ENCODE measurements at regions not wholly inside any gene's neighbourhood (a gene's known extent, or its start where the extent isn't known, plus 50 kb on each side); places are given as distances from the start of the nearest gene placed in this dataset.

DNA sequence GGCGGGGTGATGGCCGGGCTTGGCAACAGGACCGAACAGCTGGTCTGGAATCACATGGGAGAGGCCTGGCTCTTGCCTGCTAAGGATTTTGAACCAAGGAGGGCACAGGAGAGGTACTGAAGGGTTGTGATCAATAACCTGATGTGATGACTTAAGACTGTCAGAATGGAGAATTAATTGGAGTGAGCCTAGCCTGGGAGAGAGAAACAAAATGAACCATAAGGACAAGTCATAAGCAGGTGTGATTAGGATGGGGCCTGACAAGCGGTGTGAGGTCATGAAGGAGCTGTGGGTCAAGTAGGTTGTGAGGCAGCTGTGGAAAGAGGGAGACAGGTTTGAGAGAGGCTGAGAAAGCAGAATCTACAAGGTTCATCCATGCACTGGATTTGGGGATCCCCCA is 104.6 kb downstream of the MED10 start:
- Histone ChIP-seq H3K27ac (ENCODE audit: low read depth, low read length) (no peak overlapping the region), H3K9ac (ENCODE audit: extremely low read depth, low read length, poor library complexity, severe bottlenecking) (no peak overlapping the region), H3K4me1 (ENCODE audit: control insufficient read depth, insufficient read depth, low read length) (no peaks in the 10 kb centered on the region), H3K36me3 (ENCODE audit: control insufficient read depth, insufficient read depth, low read length) (no peaks in the 10 kb centered on the region), H3K4me3 (ENCODE audit: low read length) (no peak overlapping the region), H3K9me3 (ENCODE audit: control insufficient read depth, low read length) (no peaks in the 10 kb centered on the region), H3K27me3 (ENCODE audit: control insufficient read depth, insufficient read depth, low read length, poor library complexity, severe bottlenecking) (no peaks in the 10 kb centered on the region)
- H3K27me3 Mint-ChIP-seq (ENCODE audit: insufficient read depth) = peaks cover 11% of the 10 kb centered on the region
- DNase-seq = no peak
- H3K36me3 Mint-ChIP-seq (ENCODE audit: low read depth) = no peaks in the 10 kb centered on the region
- TF ChIP-seq, protein P1, sequence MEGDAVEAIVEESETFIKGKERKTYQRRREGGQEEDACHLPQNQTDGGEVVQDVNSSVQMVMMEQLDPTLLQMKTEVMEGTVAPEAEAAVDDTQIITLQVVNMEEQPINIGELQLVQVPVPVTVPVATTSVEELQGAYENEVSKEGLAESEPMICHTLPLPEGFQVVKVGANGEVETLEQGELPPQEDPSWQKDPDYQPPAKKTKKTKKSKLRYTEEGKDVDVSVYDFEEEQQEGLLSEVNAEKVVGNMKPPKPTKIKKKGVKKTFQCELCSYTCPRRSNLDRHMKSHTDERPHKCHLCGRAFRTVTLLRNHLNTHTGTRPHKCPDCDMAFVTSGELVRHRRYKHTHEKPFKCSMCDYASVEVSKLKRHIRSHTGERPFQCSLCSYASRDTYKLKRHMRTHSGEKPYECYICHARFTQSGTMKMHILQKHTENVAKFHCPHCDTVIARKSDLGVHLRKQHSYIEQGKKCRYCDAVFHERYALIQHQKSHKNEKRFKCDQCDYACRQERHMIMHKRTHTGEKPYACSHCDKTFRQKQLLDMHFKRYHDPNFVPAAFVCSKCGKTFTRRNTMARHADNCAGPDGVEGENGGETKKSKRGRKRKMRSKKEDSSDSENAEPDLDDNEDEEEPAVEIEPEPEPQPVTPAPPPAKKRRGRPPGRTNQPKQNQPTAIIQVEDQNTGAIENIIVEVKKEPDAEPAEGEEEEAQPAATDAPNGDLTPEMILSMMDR (conservative IDR thresholded peaks at IDR 0.05) = no peak
- H3K4me3 Mint-ChIP-seq = no peak overlapping the region
- no peaks in the 10 kb centered on the region for H3K4me1 Mint-ChIP-seq
- H3K9me3 Mint-ChIP-seq = no peaks in the 10 kb centered on the region
- H3K27ac Mint-ChIP-seq = no peak overlapping the region
- 78 to 81% methylated on average over 4 of the region's 4 CpGs for WGBS, 2 experiments (ENCODE audit: insufficient coverage in 1 of 2, insufficient read length in 1 of 2)

DNA sequence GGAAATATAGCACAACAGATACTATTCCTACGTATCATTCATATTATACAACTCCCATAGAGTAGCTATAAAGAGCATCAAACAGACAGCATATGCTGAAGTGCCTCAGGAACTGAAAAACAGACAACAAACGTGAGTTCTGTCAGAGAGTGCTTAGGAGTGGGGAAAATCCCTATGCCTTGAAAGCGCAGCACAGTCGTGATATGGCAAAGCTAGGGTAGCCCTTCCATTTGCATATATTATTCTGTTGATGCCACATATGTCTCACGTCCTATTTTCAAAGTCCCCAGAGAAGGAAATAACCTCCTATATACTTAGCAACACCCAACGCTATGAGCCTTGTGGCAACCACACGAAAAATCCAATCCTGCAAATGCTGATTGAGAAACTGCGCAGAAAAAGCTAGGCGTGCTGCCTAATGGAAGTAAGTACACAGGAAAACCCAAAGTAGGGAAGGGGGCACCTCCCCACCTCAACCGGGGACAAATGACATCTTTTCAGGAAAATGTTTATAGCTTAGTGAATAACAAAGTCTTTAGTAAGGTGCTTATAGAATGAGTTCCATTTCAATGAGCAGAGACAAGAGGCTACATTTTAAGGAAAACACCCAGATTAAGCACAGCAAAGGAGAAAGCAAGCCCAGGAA is 105.1 kb downstream of the MED10 start:
- Mint-ChIP-seq H3K27ac (no peak overlapping the region), H3K4me3 (no peak overlapping the region), H3K9me3 (no peaks in the 10 kb centered on the region), H3K36me3 (ENCODE audit: low read depth) (no peaks in the 10 kb centered on the region), H3K4me1 (no peaks in the 10 kb centered on the region), H3K27me3 (ENCODE audit: insufficient read depth) (peaks cover 9% of the 10 kb centered on the region)
- no peaks in the 10 kb centered on the region for H3K36me3 ChIP-seq (ENCODE audit: control insufficient read depth, insufficient read depth, low read length)
- no peak overlapping the region for H3K9ac ChIP-seq (ENCODE audit: extremely low read depth, low read length, poor library complexity, severe bottlenecking)
- H3K27me3 ChIP-seq (ENCODE audit: control insufficient read depth, insufficient read depth, low read length, poor library complexity, severe bottlenecking) = no peaks in the 10 kb centered on the region
- H3K27ac ChIP-seq (ENCODE audit: low read depth, low read length) = no peak overlapping the region
- H3K4me3 ChIP-seq (ENCODE audit: low read length) = no peak overlapping the region
- WGBS, 2 experiments (ENCODE audit: insufficient coverage in 1 of 2, insufficient read length in 1 of 2) = 86 to 92% methylated on average over 6 to 10 of the region's 10 CpGs
- H3K4me1 ChIP-seq (ENCODE audit: control insufficient read depth, insufficient read depth, low read length) = no peaks in the 10 kb centered on the region
- no peak for DNase-seq
- TF ChIP-seq, protein P1 (conservative IDR thresholded peaks at IDR 0.05) = no peak
- no peaks in the 10 kb centered on the region for H3K9me3 ChIP-seq (ENCODE audit: control insufficient read depth, low read length)

DNA sequence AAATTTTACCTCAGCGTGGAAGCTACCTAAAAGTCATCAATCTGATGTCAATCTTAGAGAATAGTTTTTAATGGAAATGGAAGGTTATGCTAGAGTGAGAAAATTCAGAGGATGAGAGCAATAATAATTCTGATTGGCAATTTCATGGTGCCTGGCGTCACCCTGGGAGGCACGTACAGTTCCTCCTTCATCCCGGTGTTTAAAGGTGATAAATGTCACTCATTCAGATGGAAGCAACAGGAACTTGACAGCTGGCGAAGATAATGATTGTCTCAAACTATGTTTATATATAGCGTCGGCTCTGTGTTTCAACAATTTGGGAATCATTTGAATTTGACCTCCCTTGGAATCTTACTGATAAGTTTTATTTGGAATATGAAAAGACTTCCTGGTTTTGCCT is 108.4 kb downstream of the MED10 start:
- no peak overlapping the region for H3K4me3 Mint-ChIP-seq
- H3K4me1 ChIP-seq (ENCODE audit: control insufficient read depth, insufficient read depth, low read length) = no peaks in the 10 kb centered on the region
- no peaks in the 10 kb centered on the region for H3K4me1 Mint-ChIP-seq
- no peaks in the 10 kb centered on the region for H3K27me3 ChIP-seq (ENCODE audit: control insufficient read depth, insufficient read depth, low read length, poor library complexity, severe bottlenecking)
- no peak for DNase-seq
- H3K9me3 Mint-ChIP-seq = no peaks in the 10 kb centered on the region
- TF ChIP-seq, protein P1 (conservative IDR thresholded peaks at IDR 0.05) = no peak
- no peaks in the 10 kb centered on the region for H3K36me3 Mint-ChIP-seq (ENCODE audit: low read depth)
- no peak overlapping the region for H3K27ac ChIP-seq (ENCODE audit: low read depth, low read length)
- no peak overlapping the region for H3K9ac ChIP-seq (ENCODE audit: extremely low read depth, low read length, poor library complexity, severe bottlenecking)
- H3K9me3 ChIP-seq (ENCODE audit: control insufficient read depth, low read length) = no peaks in the 10 kb centered on the region
- H3K4me3 ChIP-seq (ENCODE audit: low read length) = no peak overlapping the region
- no peak overlapping the region for H3K27ac Mint-ChIP-seq
- no peaks in the 10 kb centered on the region for H3K36me3 ChIP-seq (ENCODE audit: control insufficient read depth, insufficient read depth, low read length)
- WGBS, 2 experiments (ENCODE audit: insufficient coverage in 1 of 2, insufficient read length in 1 of 2) = 88 to 89% methylated on average over 7 of the region's 7 CpGs
- H3K27me3 Mint-ChIP-seq (ENCODE audit: insufficient read depth) = peaks cover 3% of the 10 kb centered on the region
